ENCODE measurements at regions not wholly inside any gene's neighbourhood (a gene's known extent, or its start where the extent isn't known, plus 50 kb on each side); places are given as distances from the start of the nearest gene placed in this dataset.
"Not testable (repeated sequence)": the region's sequence is repeated elsewhere in the genome, so short reads cannot be mapped to it uniquely, and the experiment has no call there.

GRCh38 chr6:114952229-114952628 lies 609.4 kb upstream of the HS3ST5 start:
- DNase-seq: no peak

GRCh38 chr6:114945392-114945791 lies 602.6 kb upstream of the HS3ST5 start:
- no peak for DNase-seq

- DNase-seq: no peak
These were observed 598.3 kb upstream of the HS3ST5 start for GRCh38 chr6:114941078-114941477.

- no peak for DNase-seq
These were observed 597.4 kb upstream of the HS3ST5 start for GRCh38 chr6:114940181-114940580.

- DNase-seq: no peak
These were observed 596.8 kb upstream of the HS3ST5 start for GRCh38 chr6:114939630-114940029.

GRCh38 chr6:114936080-114936479 lies 593.3 kb upstream of the HS3ST5 start:
- no peak for DNase-seq

- no peak for DNase-seq
These were observed 591.3 kb upstream of the HS3ST5 start for GRCh38 chr6:114934079-114934478.

- not testable (repeated sequence) for DNase-seq
These were observed 585.9 kb upstream of the HS3ST5 start for GRCh38 chr6:114928731-114929130.

- no peak for DNase-seq
These were observed 563.3 kb upstream of the HS3ST5 start for GRCh38 chr6:114906096-114906495.

- DNase-seq: no peak
These were observed 554.7 kb upstream of the HS3ST5 start for GRCh38 chr6:114897536-114897935.

- no peak for DNase-seq
These were observed 549.4 kb upstream of the HS3ST5 start for GRCh38 chr6:114892211-114892610.

- no peak for DNase-seq
These were observed 545.4 kb upstream of the HS3ST5 start for GRCh38 chr6:114888241-114888640.

GRCh38 chr6:114886670-114887436 lies 544.0 kb upstream of the HS3ST5 start:
- DNase-seq: no peak

- no peak for DNase-seq
These were observed 536.9 kb upstream of the HS3ST5 start for GRCh38 chr6:114879693-114880092.

GRCh38 chr6:114878091-114878490 lies 535.3 kb upstream of the HS3ST5 start:
- no peak for DNase-seq

GRCh38 chr6:114874410-114874809 lies 531.6 kb upstream of the HS3ST5 start:
- no peak for DNase-seq

- DNase-seq: not testable (repeated sequence)
These were observed 522.7 kb upstream of the HS3ST5 start for GRCh38 chr6:114865506-114865905.

- no peak for DNase-seq
These were observed 520.8 kb upstream of the HS3ST5 start for GRCh38 chr6:114863610-114864009.

GRCh38 chr6:114862819-114863218 lies 520.0 kb upstream of the HS3ST5 start:
- DNase-seq: no peak

GRCh38 chr6:114862064-114862463 lies 519.2 kb upstream of the HS3ST5 start:
- DNase-seq: no peak

GRCh38 chr6:114844359-114844758 lies 501.5 kb upstream of the HS3ST5 start:
- DNase-seq: no peak

- no peak for DNase-seq
These were observed 496.2 kb upstream of the HS3ST5 start for GRCh38 chr6:114839019-114839418.

GRCh38 chr6:114833211-114833610 lies 490.4 kb upstream of the HS3ST5 start:
- no peak for DNase-seq

GRCh38 chr6:114830515-114830914 lies 487.7 kb upstream of the HS3ST5 start:
- DNase-seq: no peak
